KMS-11 (cell line): ENCODE measurements at regions not wholly inside any gene's neighbourhood (a gene's known extent, or its start where the extent isn't known, plus 50 kb on each side); places are given as distances from the start of the nearest gene placed in this dataset.
"Not testable (repeated sequence)": the region's sequence is repeated elsewhere in the genome, so short reads cannot be mapped to it uniquely, and the experiment has no call there.

Experiments used
- H2AFZ ChIP-seq: fragments of 200-600 bp; sonication (generic); 2 replicates; pipeline ENCODE4 v1.6.1; 2016; ENCODE audit warnings: antibody characterized with exemption, mixed run types, low read depth
- H3K27ac ChIP-seq: fragments of 200-600 bp; sonication (generic); 2 replicates; pipeline ENCODE4 v1.6.1; 2016; ENCODE audit warnings: mild to moderate bottlenecking, mixed run types
- H3K27me3 ChIP-seq: fragments of 200-600 bp; sonication (generic); 2 replicates; pipeline ENCODE4 v1.6.1; 2017; ENCODE audit warnings: mild to moderate bottlenecking, low read depth, mixed run types, moderate library complexity; ENCODE audit not compliant: insufficient read depth
- H3K36me3 ChIP-seq: fragments of 200-600 bp; sonication (generic); 2 replicates; pipeline ENCODE4 v1.6.1; 2017; ENCODE audit warnings: mild to moderate bottlenecking, mixed run types; ENCODE audit not compliant: insufficient read depth
- H3K4me1 ChIP-seq: fragments of 200-600 bp; sonication (generic); 2 replicates; pipeline ENCODE4 v1.6.1; 2016; ENCODE audit warnings: mild to moderate bottlenecking, low read depth, mixed run types; ENCODE audit not compliant: poor library complexity, severe bottlenecking
- H3K4me2 ChIP-seq: fragments of 200-600 bp; sonication (generic); 2 replicates; pipeline ENCODE4 v1.7.0; 2016; ENCODE audit warnings: mild to moderate bottlenecking, mixed run types
- H3K4me3 ChIP-seq: fragments of 200-600 bp; sonication (generic); IDR thresholded peaks from 2 replicates; pipeline ENCODE4 v1.6.1; 2017; ENCODE audit warnings: low read depth, low read length, mixed read lengths; ENCODE audit not compliant: insufficient read depth
- H3K79me2 ChIP-seq: fragments of 200-600 bp; sonication (generic); 2 replicates; pipeline ENCODE4 v1.6.1; 2016; ENCODE audit warnings: low read depth, mixed run types; ENCODE audit not compliant: insufficient read depth
- H3K9ac ChIP-seq: fragments of 200-600 bp; sonication (generic); 2 replicates; pipeline ENCODE4 v1.6.1; 2016; ENCODE audit warnings: mild to moderate bottlenecking, mixed run types
- H4K20me1 ChIP-seq: fragments of 200-600 bp; sonication (generic); 2 replicates; pipeline ENCODE4 v1.6.1; 2016; ENCODE audit warnings: mild to moderate bottlenecking, mixed run types; ENCODE audit not compliant: insufficient read depth
- TF ChIP-seq, protein P1 (sequence below): fragments of 200-600 bp; sonication (generic); conservative IDR thresholded peaks from 2 replicates; pipeline ENCODE4 v1.6.1; 2017; ENCODE audit warnings: low read depth, mild to moderate bottlenecking, antibody characterized with exemption, low read length, moderate library complexity, mixed read lengths

DNA sequence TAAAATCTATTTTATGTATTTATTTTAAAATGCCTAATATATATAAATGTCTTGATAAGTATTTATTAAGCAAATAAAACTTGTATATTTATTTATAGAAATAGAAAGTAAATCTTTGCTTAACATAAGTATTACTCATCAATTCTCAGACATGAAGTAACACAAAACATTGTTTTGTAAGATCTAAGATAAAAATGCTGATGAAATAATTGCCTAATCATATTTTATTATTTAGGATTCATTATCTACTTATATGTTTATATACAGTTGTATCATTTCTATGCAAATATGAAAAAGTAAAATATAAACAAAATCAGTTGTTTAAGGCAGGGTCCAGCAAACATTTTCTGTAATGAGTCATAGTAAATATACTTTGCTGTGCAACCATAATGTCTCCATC lies 507.8 kb upstream of the CNTN5 start:
- Histone ChIP-seq H3K79me2 (no peaks in the 10 kb centered on the region), H3K27me3 (no peaks in the 10 kb centered on the region), H3K4me3 (no peak overlapping the region), H2AFZ (no peak overlapping the region), H3K9ac (no peak overlapping the region), H4K20me1 (no peaks in the 10 kb centered on the region), H3K4me1 (no peaks in the 10 kb centered on the region), H3K27ac (no peak overlapping the region), H3K36me3 (no peaks in the 10 kb centered on the region), H3K4me2 (no peak overlapping the region)
- TF ChIP-seq, protein P1, sequence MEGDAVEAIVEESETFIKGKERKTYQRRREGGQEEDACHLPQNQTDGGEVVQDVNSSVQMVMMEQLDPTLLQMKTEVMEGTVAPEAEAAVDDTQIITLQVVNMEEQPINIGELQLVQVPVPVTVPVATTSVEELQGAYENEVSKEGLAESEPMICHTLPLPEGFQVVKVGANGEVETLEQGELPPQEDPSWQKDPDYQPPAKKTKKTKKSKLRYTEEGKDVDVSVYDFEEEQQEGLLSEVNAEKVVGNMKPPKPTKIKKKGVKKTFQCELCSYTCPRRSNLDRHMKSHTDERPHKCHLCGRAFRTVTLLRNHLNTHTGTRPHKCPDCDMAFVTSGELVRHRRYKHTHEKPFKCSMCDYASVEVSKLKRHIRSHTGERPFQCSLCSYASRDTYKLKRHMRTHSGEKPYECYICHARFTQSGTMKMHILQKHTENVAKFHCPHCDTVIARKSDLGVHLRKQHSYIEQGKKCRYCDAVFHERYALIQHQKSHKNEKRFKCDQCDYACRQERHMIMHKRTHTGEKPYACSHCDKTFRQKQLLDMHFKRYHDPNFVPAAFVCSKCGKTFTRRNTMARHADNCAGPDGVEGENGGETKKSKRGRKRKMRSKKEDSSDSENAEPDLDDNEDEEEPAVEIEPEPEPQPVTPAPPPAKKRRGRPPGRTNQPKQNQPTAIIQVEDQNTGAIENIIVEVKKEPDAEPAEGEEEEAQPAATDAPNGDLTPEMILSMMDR, result no peak

DNA sequence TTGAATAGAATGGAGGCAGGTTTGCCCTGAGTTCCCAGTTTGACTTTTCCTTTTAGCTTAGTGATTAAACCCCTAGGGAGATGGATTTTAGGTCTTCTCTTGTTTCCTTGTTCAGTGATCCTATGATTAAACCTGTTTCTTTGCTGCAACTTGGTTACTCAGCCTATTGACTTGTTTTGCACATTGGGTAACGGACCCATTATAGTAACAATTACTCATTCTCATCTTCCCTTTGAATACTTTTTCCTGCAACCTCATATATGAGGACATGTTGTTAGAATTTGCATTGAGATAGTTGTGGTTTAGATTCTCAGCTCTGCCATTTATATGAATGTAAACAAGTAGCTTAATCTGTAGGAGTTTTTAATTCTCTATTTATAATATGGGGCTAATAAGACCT lies 489.2 kb upstream of the CNTN5 start:
- H3K4me2 ChIP-seq, result no peak overlapping the region
- no peaks in the 10 kb centered on the region for H3K36me3 ChIP-seq
- H3K4me1 ChIP-seq, result no peaks in the 10 kb centered on the region
- TF ChIP-seq, protein P1, result no peak
- no peak overlapping the region for H2AFZ ChIP-seq
- H3K4me3 ChIP-seq, result no peak overlapping the region
- H3K27me3 ChIP-seq, result no peaks in the 10 kb centered on the region
- no peak overlapping the region for H3K9ac ChIP-seq
- no peak overlapping the region for H3K27ac ChIP-seq
- H4K20me1 ChIP-seq, result no peaks in the 10 kb centered on the region
- no peaks in the 10 kb centered on the region for H3K79me2 ChIP-seq

DNA sequence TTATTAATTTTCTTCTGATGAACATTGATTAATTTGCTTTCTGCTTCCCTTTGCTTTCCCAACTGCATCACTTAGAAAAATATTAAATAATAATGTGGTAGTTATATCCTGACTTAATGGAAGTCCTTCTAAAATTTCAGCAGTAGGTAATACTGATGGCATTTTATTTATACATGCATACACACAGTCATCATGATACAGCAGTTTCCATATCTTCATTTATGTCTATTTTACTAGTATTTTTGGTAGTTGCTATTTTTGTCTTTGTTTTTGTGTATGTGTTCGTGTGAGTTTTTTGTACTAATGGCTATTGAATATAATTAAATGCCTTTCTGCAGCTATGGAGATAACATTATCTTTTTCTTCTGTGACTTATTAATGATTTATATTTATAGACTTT lies 484.7 kb upstream of the CNTN5 start:
- Histone ChIP-seq H3K4me3 (no peak overlapping the region), H3K27me3 (no peaks in the 10 kb centered on the region), H3K27ac (no peak overlapping the region), H3K36me3 (no peaks in the 10 kb centered on the region), H3K9ac (no peak overlapping the region), H3K79me2 (no peaks in the 10 kb centered on the region), H4K20me1 (no peaks in the 10 kb centered on the region), H3K4me2 (no peak overlapping the region), H2AFZ (no peak overlapping the region), H3K4me1 (no peaks in the 10 kb centered on the region)
- TF ChIP-seq, protein P1, result no peak

DNA sequence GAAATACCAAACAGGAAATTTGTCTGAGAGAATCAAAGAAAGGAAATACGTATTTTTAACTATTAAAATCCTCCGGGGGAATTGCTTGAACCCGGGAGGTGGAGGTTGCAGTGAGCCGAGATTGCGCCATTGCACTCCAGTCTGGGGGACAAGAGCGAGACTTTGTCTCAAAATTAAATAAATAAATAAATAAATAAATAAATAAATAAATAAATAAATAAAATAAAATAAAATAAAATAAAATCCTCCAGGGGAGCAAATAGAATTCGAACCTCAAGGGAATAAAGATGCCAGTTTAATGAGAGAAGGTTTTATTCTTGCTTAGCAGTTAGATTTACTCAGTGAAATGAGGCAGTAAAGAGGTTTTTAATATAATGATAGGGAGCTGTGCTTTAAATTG lies 482.4 kb upstream of the CNTN5 start:
- H3K36me3 ChIP-seq, H3K4me1 ChIP-seq, H3K27me3 ChIP-seq, H3K4me3 ChIP-seq, H3K27ac ChIP-seq, H4K20me1 ChIP-seq, H3K4me2 ChIP-seq, H2AFZ ChIP-seq, H3K9ac ChIP-seq, H3K79me2 ChIP-seq: not testable (repeated sequence)

DNA sequence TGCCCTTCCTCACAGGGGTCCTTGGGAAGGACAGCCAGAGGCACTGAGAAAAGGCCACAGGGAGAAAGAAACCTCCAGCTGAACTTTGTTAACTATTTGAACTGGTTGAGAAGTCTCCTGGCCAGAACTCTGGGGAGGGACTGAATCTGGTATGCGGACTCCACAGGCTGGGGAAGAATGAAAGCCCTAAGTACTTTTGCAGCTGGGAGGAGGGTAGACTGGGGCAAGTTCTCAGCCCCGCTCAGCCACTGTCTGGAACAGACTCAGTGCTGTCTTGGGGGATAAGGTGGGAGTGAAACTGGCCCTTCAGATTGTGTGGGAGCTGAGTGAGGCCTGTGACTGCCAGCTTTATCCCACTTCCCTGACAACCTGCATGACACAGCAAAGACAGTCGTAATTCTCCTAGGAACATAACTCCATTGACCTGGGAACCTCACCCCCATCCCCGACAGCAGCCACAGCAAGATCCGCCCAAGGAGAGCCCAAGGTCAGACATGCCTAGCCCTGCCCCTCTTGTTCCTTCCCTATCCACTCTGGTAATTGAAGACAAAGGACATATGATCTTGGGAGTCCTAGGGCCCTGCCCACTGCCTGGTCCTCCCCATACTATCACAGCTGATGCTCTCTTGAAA lies 475.1 kb upstream of the CNTN5 start:
- H3K4me1 ChIP-seq, result no peaks in the 10 kb centered on the region
- H3K36me3 ChIP-seq, result no peaks in the 10 kb centered on the region
- no peak overlapping the region for H3K4me2 ChIP-seq
- H2AFZ ChIP-seq, result no peak overlapping the region
- H3K79me2 ChIP-seq, result no peaks in the 10 kb centered on the region
- H3K27me3 ChIP-seq, result no peaks in the 10 kb centered on the region
- H4K20me1 ChIP-seq, result no peaks in the 10 kb centered on the region
- TF ChIP-seq, protein P1, result no peak
- no peak overlapping the region for H3K4me3 ChIP-seq
- no peak overlapping the region for H3K27ac ChIP-seq
- no peak overlapping the region for H3K9ac ChIP-seq
